ENCODE measurements at regions not wholly inside any gene's neighbourhood (a gene's known extent, or its start where the extent isn't known, plus 50 kb on each side); places are given as distances from the start of the nearest gene placed in this dataset.

GRCh38 chr2:156935616-156936015 lies 321.9 kb upstream of the GALNT5 start:
- no peak for TF ChIP-seq EZH2phosphoT487 (IDR thresholded peaks at IDR 0.05; ENCODE audit: insufficient read depth, low read depth)
- no peak for TF ChIP-seq EZH2 (IDR thresholded peaks at IDR 0.05; ENCODE audit: insufficient read depth, poor library complexity, severe bottlenecking)
